ENCODE measurements at regions not wholly inside any gene's neighbourhood (a gene's known extent, or its start where the extent isn't known, plus 50 kb on each side); places are given as distances from the start of the nearest gene placed in this dataset.

GRCh38 chr9:711761-712553 is 129.5 kb upstream of the DMRT1 start:
- TF ChIP-seq CTCF (IDR thresholded peaks at IDR 0.05) (no peak), EZH2 (IDR thresholded peaks at IDR 0.05) (no peak)
